Lung (tissue), 11 donors: ENCODE measurements at regions not wholly inside any gene's neighbourhood (a gene's known extent, or its start where the extent isn't known, plus 50 kb on each side); places are given as distances from the start of the nearest gene placed in this dataset.

ENCODE experiments used
- ATAC-seq: fragments of 200-7000 bp; cut with Tn5 transposase; one replicate; pipeline ENCODE4 v1.9.1; 2020; ENCODE audit warnings: moderate number of reproducible peaks; ENCODE audit not compliant: insufficient read depth, low FRiP score
- DNase-seq, 3 donors: peaks; one replicate each; pipeline ENCODE4 v3.0.0-alpha.2; 2013 to 2017
- H3K27ac ChIP-seq, 2 donors: one replicate each; pipeline ENCODE4 v1.5.1; 2013; ENCODE audit warnings: mild to moderate bottlenecking in 2 of 2, moderate library complexity in 2 of 2, control low read depth in 1 of 2, inconsistent platforms in 1 of 2, low read depth in 1 of 2, low read length in 1 of 2
- H3K27me3 ChIP-seq, 3 donors: one replicate each; pipeline ENCODE4 v1.5.1; 2013; ENCODE audit warnings: low read length in 2 of 3; ENCODE audit not compliant: control insufficient read depth in 3 of 3, insufficient read depth in 3 of 3
- H3K36me3 ChIP-seq, 4 donors: one replicate each; pipeline ENCODE4 v1.5.1; 2013; ENCODE audit warnings: low read length in 4 of 4, mild to moderate bottlenecking in 1 of 4, moderate library complexity in 1 of 4; ENCODE audit not compliant: control insufficient read depth in 4 of 4, insufficient read depth in 4 of 4
- H3K4me1 ChIP-seq, 5 donors: one replicate each; pipeline ENCODE4 v1.5.1; 2013; ENCODE audit warnings: low read length in 5 of 5, mild to moderate bottlenecking in 2 of 5, moderate library complexity in 1 of 5; ENCODE audit not compliant: control insufficient read depth in 5 of 5, insufficient read depth in 5 of 5
- H3K4me3 ChIP-seq: one replicate; pipeline ENCODE4 v1.5.1; 2013; ENCODE audit warnings: mild to moderate bottlenecking, control low read depth, moderate library complexity
- H3K9ac ChIP-seq, 2 donors: one replicate each; pipeline ENCODE4 v1.5.1; 2013; ENCODE audit warnings: low read length in 2 of 2, control low read depth in 1 of 2; ENCODE audit not compliant: insufficient read depth in 1 of 2
- H3K9me3 ChIP-seq, 4 donors: one replicate each; pipeline ENCODE4 v1.5.1; 2013; ENCODE audit warnings: low read length in 3 of 4, mild to moderate bottlenecking in 1 of 4, moderate library complexity in 1 of 4; ENCODE audit not compliant: control insufficient read depth in 4 of 4, insufficient read depth in 3 of 4
- CTCF ChIP-seq: IDR thresholded peaks from 2 replicates; pipeline ENCODE4 v1.5.1; 2012; ENCODE audit warnings: mild to moderate bottlenecking; ENCODE audit errors: control extremely low read depth, extremely low read depth
- WGBS, 2 donors: extraction: QIAGEN DNeasy Blood & Tissue Kit; methylation state at CpG; one replicate each; pipeline ENCODE4 v1.1.7; 2013; 5-methylcytosine and 5-hydroxymethylcytosine counted together
- donor health status: control.
- donor health status: control.
- donor health status: Bipolar disorder and iron deficiency.
- donor health status: healthy.
- donor health status: DM: yes; HTN: yes; CAD: no.

- DNase-seq: no peak
- Histone ChIP-seq H3K4me1 (peaks cover 0 to 36% (median 12%) of the 10 kb centered on the region in 5 donors), H3K4me3 (no peak overlapping the region), H3K27me3 (no peaks in the 10 kb centered on the region), H3K9ac (no peak overlapping the region), H3K9me3 (peaks cover 0 to 3% (median 0%) of the 10 kb centered on the region in 4 donors), H3K36me3 (no peaks in the 10 kb centered on the region), H3K27ac (no peak overlapping the region)
- WGBS, 2 donors: 92 to 93% methylated on average over 5 of the region's 5 CpGs
- no peak for TF ChIP-seq CTCF
- no peak for ATAC-seq
Measured at GRCh38 chr2:234826681-234827080, 125.1 kb upstream of the SH3BP4 start.

- Histone ChIP-seq H3K4me1 (peaks cover 0 to 36% (median 12%) of the 10 kb centered on the region in 5 donors), H3K9me3 (peaks cover 0 to 3% (median 0%) of the 10 kb centered on the region in 4 donors), H3K27ac (no peak overlapping the region), H3K9ac (no peak overlapping the region), H3K36me3 (no peaks in the 10 kb centered on the region), H3K27me3 (no peaks in the 10 kb centered on the region), H3K4me3 (no peak overlapping the region)
- peak in 2 of 3 donors; percentile 45 to 46 for DNase-seq
- no peak for TF ChIP-seq CTCF
- ATAC-seq: no peak
- WGBS, 2 donors: 67 to 86% methylated on average over 5 of the region's 5 CpGs
Measured at GRCh38 chr2:234825616-234826015, 126.2 kb upstream of the SH3BP4 start.

GRCh38 chr2:234823877-234824376 is 127.9 kb upstream of the SH3BP4 start:
- H3K4me1 ChIP-seq: peaks cover 0 to 36% (median 12%) of the 10 kb centered on the region in 5 donors
- no peaks in the 10 kb centered on the region for H3K27me3 ChIP-seq
- peak; percentile 44 for ATAC-seq
- whole genome bisulfite sequencing, 2 donors: 64 to 83% methylated on average over 2 of the region's 2 CpGs
- no peak overlapping the region for H3K4me3 ChIP-seq
- H3K27ac ChIP-seq: no peak overlapping the region
- H3K9me3 ChIP-seq: peaks cover 0 to 3% (median 0%) of the 10 kb centered on the region in 4 donors
- no peak for TF ChIP-seq CTCF
- H3K9ac ChIP-seq: no peak overlapping the region
- no peaks in the 10 kb centered on the region for H3K36me3 ChIP-seq
- peak; percentile 92 to 97 (median 97) for DNase-seq
